Caco-2 (cell line): ENCODE measurements at regions not wholly inside any gene's neighbourhood (a gene's known extent, or its start where the extent isn't known, plus 50 kb on each side); places are given as distances from the start of the nearest gene placed in this dataset.

Experiments
- BruUV-seq: library from RNA; stranded (reverse); fragments of 400-500 nt; replicated peaks from 2 replicates; lab custom pipeline; 2021; lab: Mats Ljungman, UMichigan
- CTCF ChIA-PET: fragments of 300-600 bp; sonication (Branson Sonifier 250); formaldehyde crosslinking; loops from one replicate; lab custom pipeline; 2022; ENCODE audit warnings: antibody characterized with exemption; lab: Charles Lee
- POLR2A ChIA-PET: fragments of 300-600 bp; sonication (Branson Sonifier 250); formaldehyde crosslinking; loops from one replicate; lab custom pipeline; 2022; ENCODE audit warnings: antibody characterized with exemption; lab: Charles Lee
- DNase-seq, 2 experiments: peaks; one replicate each; pipeline versions ENCODE4 v3.0.0 to v3.0.0-alpha.2; 2020 to 2022
- H3K27me3 ChIP-seq: replicated peaks from 2 replicates; pipeline ENCODE4 v1.6.0; 2011; ENCODE audit warnings: low read length; ENCODE audit not compliant: control insufficient read depth, insufficient read depth
- H3K36me3 ChIP-seq: 2 replicates; pipeline ENCODE4 v1.5.1; 2011; ENCODE audit warnings: low read length; ENCODE audit not compliant: control insufficient read depth, insufficient read depth
- H3K4me1 ChIP-seq: fragments of 250-450 bp; sonication (Bioruptor Pico); 2 replicates; pipeline ENCODE4 v1.5.1; 2020; ENCODE audit warnings: mild to moderate bottlenecking
- H3K4me3 ChIP-seq: 2 replicates; pipeline ENCODE4 v1.5.1; 2011; ENCODE audit warnings: low read depth, mild to moderate bottlenecking, control low read depth, low read length
- H3K9me3 ChIP-seq: fragments of 250-450 bp; sonication (Bioruptor Pico); 2 replicates; pipeline ENCODE4 v1.5.1; 2020; ENCODE audit warnings: mild to moderate bottlenecking, moderate library complexity
- H3K27ac Mint-ChIP-seq: one replicate; pipeline ENCODE4 v1.8.0; 2022; ENCODE audit warnings: mixed read lengths; ENCODE audit not compliant: unreplicated experiment
- H3K27me3 Mint-ChIP-seq: one replicate; pipeline ENCODE4 v1.8.0; 2022; ENCODE audit warnings: mixed read lengths; ENCODE audit not compliant: insufficient read depth, unreplicated experiment
- H3K36me3 Mint-ChIP-seq: one replicate; pipeline ENCODE4 v1.8.0; 2022; ENCODE audit warnings: mild to moderate bottlenecking, mixed read lengths; ENCODE audit not compliant: insufficient read depth, unreplicated experiment
- H3K4me1 Mint-ChIP-seq: one replicate; pipeline ENCODE4 v1.8.0; 2022; ENCODE audit warnings: low read depth, mixed read lengths; ENCODE audit not compliant: unreplicated experiment
- H3K4me3 Mint-ChIP-seq: one replicate; pipeline ENCODE4 v1.8.0; 2022; ENCODE audit warnings: mild to moderate bottlenecking, moderate library complexity, mixed read lengths; ENCODE audit not compliant: unreplicated experiment
- H3K9me3 Mint-ChIP-seq: one replicate; pipeline ENCODE4 v1.8.0; 2022; ENCODE audit warnings: mixed read lengths; ENCODE audit not compliant: unreplicated experiment
- intact Hi-C: fragments of 100-400 bp; cut with micrococcal nuclease; formaldehyde crosslinking; loops from one replicate; pipeline ENCODE4 v1.10.0; 2022; ENCODE audit not compliant: unreplicated experiment
- TF ChIP-seq, protein P1 (sequence below), 2 experiments: fragments of 200-600 bp in 1 of 2; IDR thresholded peaks; 1 replicate in 1 of 2; 2 replicates in 1 of 2; pipeline versions ENCODE4 v1.5.1 to v1.8.0; 2011 to 2022; ENCODE audit warnings: antibody characterized with exemption in 1 of 2, control low read depth in 1 of 2, inconsistent platforms in 1 of 2, low read depth in 1 of 2, low read length in 1 of 2, mild to moderate bottlenecking in 1 of 2, moderate library complexity in 1 of 2; ENCODE audit not compliant: insufficient read depth in 1 of 2, severe bottlenecking in 1 of 2, unreplicated experiment in 1 of 2

DNA sequence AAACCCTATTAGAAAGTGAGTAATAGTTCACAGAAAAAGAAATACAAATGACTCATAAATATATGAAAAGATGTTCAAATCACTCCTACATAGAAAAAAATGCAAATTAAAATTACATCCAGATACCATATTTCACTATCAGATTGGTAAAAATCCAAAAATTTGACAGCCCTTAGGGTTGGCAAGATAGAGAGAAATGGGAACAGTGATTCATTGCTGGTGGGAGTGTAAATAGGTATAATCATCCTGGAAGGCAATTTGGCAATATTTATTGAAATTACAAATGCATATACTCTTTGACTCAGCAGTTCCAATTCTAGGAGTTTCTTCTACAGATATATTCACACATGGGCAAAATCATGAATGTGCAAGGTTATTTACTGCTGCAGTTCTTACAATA, 273.5 kb downstream of the NR2F1-AS1 start:
- H3K9me3 ChIP-seq, result no peaks in the 10 kb centered on the region
- TF ChIP-seq, protein P1, sequence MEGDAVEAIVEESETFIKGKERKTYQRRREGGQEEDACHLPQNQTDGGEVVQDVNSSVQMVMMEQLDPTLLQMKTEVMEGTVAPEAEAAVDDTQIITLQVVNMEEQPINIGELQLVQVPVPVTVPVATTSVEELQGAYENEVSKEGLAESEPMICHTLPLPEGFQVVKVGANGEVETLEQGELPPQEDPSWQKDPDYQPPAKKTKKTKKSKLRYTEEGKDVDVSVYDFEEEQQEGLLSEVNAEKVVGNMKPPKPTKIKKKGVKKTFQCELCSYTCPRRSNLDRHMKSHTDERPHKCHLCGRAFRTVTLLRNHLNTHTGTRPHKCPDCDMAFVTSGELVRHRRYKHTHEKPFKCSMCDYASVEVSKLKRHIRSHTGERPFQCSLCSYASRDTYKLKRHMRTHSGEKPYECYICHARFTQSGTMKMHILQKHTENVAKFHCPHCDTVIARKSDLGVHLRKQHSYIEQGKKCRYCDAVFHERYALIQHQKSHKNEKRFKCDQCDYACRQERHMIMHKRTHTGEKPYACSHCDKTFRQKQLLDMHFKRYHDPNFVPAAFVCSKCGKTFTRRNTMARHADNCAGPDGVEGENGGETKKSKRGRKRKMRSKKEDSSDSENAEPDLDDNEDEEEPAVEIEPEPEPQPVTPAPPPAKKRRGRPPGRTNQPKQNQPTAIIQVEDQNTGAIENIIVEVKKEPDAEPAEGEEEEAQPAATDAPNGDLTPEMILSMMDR (IDR thresholded peaks at IDR 0.05; ENCODE audit: insufficient read depth in 1 of 2, low read depth in 1 of 2, low read length in 1 of 2, severe bottlenecking in 1 of 2, unreplicated experiment in 1 of 2), result no peak
- Mint-ChIP-seq H3K27ac (no peak overlapping the region), H3K4me3 (no peak overlapping the region), H3K9me3 (no peaks in the 10 kb centered on the region), H3K4me1 (no peaks in the 10 kb centered on the region), H3K27me3 (peaks cover 3% of the 10 kb centered on the region), H3K36me3 (no peaks in the 10 kb centered on the region)
- no peaks in the 10 kb centered on the region; the same call in 1 of the 2 replicates for H3K27me3 ChIP-seq
- no peak overlapping the region for H3K4me3 ChIP-seq
- no peaks in the 10 kb centered on the region for H3K36me3 ChIP-seq
- intact Hi-C loops, result no loop called here
- no peaks in the 10 kb centered on the region for H3K4me1 ChIP-seq
- ChIA-PET POLR2A (no interaction called here), CTCF (no interaction called here)
- no peak for DNase-seq
- no TSS peak for BruUV-seq

DNA sequence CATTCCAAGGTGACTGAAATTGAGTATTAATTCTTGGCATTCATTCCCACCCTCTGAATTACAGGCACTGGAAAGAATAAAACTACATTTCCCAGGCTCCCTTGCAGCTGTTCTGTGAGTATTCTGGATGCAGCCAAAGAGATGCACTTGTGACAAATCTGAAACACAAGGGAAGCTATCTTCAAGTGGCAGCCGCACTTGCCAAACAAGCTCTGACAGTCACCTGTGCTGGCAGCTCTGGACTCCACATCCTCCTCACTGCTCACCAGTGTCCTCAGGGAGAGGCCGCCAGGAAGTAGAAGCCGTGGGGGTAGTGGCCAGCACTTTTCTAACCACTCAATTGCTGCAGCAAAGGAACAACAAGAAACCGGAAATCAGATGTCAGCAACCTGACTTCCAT, 275.0 kb downstream of the NR2F1-AS1 start:
- Histone ChIP-seq H3K36me3 (no peaks in the 10 kb centered on the region), H3K4me1 (no peaks in the 10 kb centered on the region), H3K4me3 (no peak overlapping the region), H3K9me3 (no peaks in the 10 kb centered on the region), H3K27me3 (no peaks in the 10 kb centered on the region)
- Mint-ChIP-seq H3K27ac (no peak overlapping the region), H3K9me3 (no peaks in the 10 kb centered on the region), H3K4me1 (no peaks in the 10 kb centered on the region), H3K36me3 (no peaks in the 10 kb centered on the region), H3K4me3 (no peak overlapping the region), H3K27me3 (peaks cover 3% of the 10 kb centered on the region)
- BruUV-seq, result no TSS peak
- intact Hi-C loops, result no loop called here
- TF ChIP-seq, protein P1 (IDR thresholded peaks at IDR 0.05; ENCODE audit: insufficient read depth in 1 of 2, low read depth in 1 of 2, low read length in 1 of 2, severe bottlenecking in 1 of 2, unreplicated experiment in 1 of 2), result no peak
- POLR2A ChIA-PET, result no interaction called here
- CTCF ChIA-PET, result no interaction called here
- DNase-seq, result no peak

- ChIA-PET CTCF (no interaction called here), POLR2A (no interaction called here)
- Histone ChIP-seq H3K9me3 (no peaks in the 10 kb centered on the region), H3K4me1 (no peaks in the 10 kb centered on the region), H3K36me3 (no peaks in the 10 kb centered on the region), H3K4me3 (no peak overlapping the region), H3K27me3 (no peaks in the 10 kb centered on the region)
- Mint-ChIP-seq H3K36me3 (no peaks in the 10 kb centered on the region), H3K4me1 (no peaks in the 10 kb centered on the region), H3K4me3 (no peak overlapping the region), H3K27ac (no peak overlapping the region), H3K27me3 (peaks cover 3% of the 10 kb centered on the region), H3K9me3 (no peaks in the 10 kb centered on the region)
- TF ChIP-seq, protein P1 (IDR thresholded peaks at IDR 0.05; ENCODE audit: insufficient read depth in 1 of 2, low read depth in 1 of 2, low read length in 1 of 2, severe bottlenecking in 1 of 2, unreplicated experiment in 1 of 2), result no peak
- no peak for DNase-seq
- BruUV-seq, result no TSS peak
- intact Hi-C loops, result no loop called here
Observed at GRCh38 chr5:93304456-93305250, 276.4 kb downstream of the NR2F1-AS1 start.
